GM18867 (cell line): ENCODE measurements at regions not wholly inside any gene's neighbourhood (a gene's known extent, or its start where the extent isn't known, plus 50 kb on each side); places are given as distances from the start of the nearest gene placed in this dataset.
"Not testable (repeated sequence)": the region's sequence is repeated elsewhere in the genome, so short reads cannot be mapped to it uniquely, and the experiment has no call there.

Source experiments
- ATAC-seq: cut with Tn5 transposase; IDR thresholded peaks from one replicate; pipeline ENCODE4 v1.9.1; 2021; ENCODE audit warnings: mild to moderate bottlenecking, moderate library complexity; ENCODE audit not compliant: unreplicated experiment

DNA sequence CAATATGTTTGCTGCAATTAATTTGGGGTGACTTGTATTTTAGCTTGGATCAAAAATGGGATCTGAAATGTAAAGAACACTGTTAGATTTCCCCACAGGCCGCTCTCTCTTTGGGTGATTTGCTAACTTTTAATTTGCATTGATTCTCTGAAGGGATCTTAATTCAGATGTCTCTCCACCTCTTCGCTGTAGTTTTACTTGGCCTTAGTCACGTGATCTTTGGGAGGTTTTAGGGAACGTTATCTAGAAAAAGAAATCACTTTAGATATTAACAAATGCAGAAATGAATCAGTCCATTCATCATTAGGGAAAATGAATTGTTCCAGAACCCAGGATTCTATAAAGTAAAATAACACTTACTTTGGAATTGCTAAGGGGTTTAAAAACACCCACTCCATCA, 390.2 kb downstream of the THBS2 start:
- no peak for ATAC-seq

GRCh38 chr6:168862346-168862980, 391.2 kb downstream of the THBS2 start:
- no peak for ATAC-seq

DNA sequence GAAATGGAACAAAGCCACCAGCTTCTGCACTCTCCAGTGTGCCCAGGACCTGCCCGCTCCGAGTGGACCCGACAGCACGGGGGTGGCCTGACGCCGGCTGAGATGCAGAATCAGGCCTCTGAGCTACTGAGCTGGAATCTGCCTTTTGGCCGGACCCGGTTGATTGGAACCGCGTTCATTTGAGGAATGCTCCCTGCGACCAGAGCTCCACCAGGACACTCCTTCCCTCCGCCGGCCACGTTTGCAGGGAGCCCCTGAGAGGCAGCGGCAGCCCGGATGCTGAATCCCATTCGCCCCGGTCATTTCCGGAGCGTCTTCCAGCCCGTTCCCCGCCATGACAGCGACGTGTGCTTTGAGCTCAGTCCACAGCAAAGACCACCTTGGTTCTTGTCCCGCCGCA, 392.7 kb downstream of the THBS2 start:
- ATAC-seq, result no peak

DNA sequence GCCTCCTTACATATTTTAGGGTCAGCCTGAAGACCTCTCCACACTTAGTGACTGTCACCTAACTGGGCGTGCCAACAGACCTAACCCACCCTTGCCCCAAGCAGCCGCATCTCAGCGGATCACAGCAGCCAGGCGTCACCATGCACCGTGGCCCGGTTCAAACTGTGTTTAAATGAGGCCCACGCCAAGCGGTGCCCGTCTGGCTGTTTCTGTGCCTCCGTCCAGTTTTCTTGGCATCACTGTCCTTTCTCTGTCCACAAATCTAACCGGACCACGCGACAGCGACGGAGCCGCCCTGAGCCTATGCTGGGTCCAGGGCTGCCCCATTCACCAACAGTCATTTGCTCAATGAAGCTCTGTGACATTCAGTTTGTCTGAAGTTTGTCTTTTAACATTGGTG, 393.3 kb downstream of the THBS2 start:
- no peak for ATAC-seq

DNA sequence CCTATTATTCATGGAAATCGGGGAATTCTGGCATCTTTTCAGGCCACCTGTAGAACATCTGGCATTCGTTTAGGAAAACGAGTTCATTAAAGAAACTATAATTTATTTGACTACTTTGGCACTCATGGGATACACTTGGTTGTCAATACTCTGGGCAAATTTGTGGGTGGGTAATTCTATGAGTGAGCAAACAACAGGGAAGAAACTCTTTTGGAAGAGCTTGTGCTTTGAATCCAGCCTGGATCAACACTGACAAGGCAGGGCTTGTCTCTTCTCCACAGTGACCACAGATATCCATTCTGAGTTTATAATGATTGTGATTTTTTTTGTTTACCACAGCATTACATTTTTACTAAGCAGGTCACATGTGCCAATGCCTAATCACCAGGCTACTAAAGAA, 394.7 kb downstream of the THBS2 start:
- ATAC-seq, result no peak

- ATAC-seq, result no peak
Observed at GRCh38 chr6:168856914-168857313, 396.7 kb downstream of the THBS2 start.

GRCh38 chr6:168852376-168852884, 401.2 kb downstream of the THBS2 start:
- no peak for ATAC-seq

DNA sequence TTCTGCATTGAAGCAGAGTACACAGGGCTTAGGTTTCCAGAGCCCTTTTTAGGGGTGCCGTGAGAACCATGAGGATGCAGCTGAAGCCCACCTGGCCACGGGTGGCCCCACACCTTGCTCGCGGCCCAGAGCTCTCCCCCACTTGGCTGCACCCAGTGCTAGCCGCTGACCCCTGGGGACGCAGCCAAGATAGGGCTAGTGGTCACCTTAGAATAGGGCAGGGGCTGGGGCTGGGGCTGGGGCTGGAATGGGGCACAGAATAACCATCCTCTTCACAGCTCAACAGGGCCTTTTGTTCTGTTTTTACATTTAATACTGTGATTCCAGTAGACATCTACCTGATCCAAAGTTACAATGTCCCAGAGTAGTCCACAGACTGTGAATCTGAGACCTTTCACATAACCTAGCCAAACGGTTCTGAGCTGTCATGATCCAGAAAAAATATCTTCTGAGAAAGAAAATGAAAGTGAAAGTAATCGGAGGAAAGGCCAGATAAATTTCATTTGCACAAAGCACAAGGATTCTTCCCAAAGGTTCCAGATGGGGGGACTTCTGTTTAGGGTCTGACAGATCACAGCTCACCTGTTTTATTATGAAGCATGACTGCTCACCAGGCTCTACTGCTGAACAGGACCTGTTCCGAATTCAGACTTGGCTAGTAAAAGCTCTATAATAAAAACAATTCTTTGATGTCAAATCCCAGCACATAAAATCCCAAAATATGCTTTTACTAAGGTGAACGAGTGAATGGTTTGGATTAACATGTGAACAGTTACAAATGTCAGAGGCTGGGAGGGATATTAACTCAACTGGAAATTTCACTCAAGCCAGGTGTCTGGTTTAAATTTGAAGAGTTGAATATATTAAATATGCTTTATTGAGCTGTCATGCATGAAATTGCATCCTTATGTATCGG, 401.9 kb downstream of the THBS2 start:
- ATAC-seq, result no peak

DNA sequence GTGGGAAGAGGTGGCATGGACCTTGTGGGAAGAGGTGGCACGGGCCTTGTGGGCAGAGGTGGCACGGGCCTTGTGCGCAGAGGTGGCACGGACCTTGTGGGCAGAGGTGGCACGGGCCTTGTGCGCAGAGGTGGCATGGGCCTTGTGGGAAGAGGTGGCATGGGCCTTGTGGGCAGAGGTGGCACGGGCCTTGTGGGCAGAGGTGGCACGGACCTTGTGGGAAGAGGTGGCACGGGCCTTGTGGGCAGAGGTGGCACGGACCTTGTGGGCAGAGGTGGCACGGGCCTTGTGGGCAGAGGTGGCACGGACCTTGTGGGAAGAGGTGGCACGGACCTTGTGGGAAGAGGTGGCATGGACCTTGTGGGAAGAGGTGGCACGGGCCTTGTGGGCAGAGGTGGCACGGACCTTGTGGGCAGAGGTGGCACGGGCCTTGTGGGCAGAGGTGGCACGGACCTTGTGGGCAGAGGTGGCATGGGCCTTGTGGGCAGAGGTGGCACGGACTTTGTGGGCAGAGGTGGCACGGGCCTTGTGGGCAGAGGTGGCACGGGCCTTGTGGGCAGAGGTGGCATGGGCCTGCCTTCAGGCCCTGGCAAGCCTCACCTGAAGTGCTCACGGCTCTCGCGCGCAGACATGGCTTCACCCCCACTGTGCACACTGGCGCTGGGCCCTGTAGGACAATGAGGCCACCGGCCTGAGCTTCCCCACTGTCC, 403.5 kb downstream of the THBS2 start:
- not testable (repeated sequence) for ATAC-seq

DNA sequence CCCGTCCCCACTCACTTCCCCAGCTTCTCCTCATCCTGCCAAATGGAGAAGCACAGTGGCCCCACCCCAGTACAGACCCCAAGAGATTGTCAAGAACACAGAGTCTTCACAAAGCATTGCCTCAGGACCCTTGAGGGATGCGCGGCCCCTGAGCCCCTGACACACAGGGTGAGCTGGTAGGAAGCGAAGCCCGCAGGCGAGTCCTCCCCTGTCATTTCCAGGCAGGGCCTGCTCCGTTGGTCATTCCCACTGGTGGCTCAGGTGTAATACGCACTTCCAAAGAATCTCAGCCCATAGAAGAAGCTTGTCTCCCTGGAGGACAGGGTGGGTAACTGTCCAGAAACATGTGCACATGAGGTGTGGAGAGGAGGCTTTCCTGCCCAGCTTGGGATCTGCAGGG, 404.2 kb downstream of the THBS2 start:
- no peak for ATAC-seq

DNA sequence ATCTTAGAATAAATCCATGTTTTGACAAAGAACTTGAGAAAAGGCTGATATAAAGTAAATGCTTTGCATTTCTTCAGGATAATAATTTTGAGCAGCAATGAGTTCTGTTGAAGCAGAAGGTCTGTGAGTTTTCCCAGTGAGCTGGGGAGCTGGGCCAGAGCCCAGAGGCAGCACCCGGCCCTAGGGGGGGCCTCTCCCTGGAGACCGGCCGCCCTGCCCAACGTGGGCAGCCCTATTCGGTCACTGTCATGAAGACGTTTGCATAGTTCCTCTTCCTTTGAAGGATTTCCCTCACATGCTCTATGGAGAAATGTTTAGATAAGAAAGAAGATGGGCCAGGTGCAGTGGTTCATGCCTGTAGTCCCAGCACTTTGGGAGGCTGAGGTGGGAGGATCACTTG, 404.8 kb downstream of the THBS2 start:
- ATAC-seq, result no peak

DNA sequence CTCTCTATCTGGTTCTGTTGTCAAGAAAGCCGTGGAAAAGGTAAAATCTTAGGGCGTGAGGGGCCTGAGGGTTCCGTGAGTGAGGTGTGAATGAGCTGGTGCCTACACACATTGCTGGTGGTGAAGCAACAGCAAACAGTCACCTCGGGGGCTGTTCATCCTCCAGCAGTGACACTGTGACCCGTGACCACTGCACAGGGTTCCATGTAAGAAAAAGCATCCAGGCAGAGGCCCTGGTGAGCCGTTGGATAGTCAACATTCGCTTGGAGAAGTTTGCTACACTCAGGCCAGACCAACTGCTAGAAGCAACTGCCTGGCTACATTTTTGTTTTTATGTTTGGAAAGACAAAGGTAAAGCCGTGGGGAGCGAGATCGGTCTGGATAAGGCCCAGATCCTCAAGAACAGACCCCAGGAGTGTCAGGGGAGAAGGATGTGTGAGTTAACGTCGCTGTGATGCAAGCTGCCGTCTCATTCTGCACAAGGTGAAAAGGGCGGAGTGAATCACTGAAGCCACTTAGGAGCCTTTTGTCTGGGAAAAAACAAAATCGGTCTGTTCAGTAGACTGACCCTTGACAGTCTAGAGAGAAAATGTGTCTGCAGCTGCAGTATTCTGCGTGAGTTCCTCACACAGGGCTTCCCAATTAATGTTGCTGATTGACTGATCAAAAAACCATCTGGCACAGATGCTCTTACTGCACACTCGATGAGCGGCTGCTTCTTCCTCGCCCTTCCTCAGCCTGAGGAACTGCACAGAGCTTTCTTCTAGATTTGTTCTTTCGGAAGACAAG, 404.0 kb downstream of the SMOC2 start:
- ATAC-seq, result no peak

GRCh38 chr6:168842632-168843212, 401.7 kb downstream of the SMOC2 start:
- ATAC-seq, result not testable (repeated sequence)

GRCh38 chr6:168841609-168842278, 400.8 kb downstream of the SMOC2 start:
- no peak for ATAC-seq

DNA sequence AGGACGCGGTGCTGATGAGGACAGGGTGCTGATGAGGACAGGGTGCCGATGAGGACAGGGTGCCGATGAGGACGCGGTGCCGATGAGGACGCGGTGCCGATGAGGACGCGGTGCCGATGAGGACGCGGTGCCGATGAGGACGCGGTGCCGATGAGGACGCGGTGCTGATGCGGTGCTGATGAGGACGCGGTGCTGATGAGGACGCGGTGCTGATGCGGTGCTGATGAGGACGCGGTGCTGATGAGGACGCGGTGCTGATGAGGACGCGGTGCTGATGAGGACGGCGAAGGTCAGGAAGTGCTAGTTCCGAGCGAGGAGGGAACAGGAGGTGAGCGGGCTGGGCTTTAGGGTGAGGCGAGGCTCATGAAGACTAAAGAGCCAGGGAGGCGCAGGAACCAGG, 399.9 kb downstream of the SMOC2 start:
- ATAC-seq, result not testable (repeated sequence)

DNA sequence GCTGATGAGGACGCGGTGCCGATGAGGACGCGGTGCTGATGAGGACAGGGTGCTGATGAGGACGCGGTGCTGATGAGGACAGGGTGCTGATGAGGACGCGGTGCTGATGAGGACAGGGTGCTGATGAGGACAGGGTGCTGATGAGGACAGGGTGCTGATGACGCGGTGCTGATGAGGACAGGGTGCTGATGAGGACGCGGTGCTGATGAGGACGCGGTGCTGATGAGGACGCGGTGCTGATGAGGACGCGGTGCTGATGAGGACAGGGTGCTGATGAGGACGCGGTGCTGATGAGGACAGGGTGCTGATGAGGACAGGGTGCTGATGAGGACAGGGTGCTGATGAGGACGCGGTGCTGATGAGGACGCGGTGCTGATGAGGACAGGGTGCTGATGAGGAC, 399.3 kb downstream of the SMOC2 start:
- ATAC-seq, result not testable (repeated sequence)

DNA sequence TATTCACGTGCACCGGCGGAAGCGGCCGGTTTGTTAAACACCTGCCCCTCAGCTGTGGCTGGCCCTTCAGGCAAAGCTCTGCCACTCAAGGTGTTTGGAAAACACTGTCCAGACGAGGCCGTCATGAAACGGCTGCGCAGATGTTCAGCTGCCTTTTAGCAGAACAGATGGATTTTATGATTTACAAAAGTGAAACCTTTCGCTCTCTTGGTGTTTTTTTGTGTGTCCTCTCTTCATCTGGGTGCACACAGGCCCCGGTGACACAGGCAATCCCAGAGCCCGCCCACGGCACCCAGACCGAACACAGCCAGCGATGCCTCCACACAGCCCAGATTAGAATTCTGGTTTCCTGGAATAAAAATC, 397.0 kb downstream of the SMOC2 start:
- no peak for ATAC-seq

DNA sequence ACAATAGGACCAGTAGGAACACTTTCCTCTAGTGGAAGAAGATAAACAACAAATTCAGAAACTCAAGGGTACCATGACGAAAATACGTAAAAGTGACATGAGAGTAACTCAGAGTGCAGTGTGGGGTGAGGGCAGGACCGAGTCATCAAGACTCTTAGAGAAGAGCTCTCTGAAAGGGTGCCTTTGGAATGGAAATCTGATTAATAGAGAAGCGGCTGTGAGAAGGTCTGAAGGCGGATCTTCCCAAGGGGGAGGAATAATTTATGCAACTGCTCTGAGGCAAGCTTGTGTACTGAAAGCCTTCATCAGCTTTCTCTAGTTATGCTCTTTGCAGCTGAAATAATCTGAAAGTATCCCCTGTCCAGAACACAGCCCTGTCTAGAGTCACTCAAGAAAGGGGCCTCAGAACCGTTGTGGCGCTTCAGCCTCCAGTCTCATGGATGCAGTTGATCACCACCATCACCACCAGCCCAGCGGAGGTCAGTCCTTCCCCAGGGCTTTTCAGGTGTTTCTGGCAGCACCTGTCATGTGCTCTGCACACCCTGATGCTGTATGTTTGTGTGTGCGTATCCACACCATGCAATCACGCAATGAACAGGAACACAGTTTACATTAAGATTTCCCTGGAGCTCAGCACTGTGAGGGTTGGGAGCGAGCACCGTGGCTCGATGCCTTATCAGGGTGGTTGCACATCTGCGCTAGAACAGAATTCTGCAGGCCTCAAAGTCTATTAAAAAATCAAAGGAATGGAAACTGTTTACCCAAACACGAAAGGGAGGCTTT, 396.5 kb downstream of the SMOC2 start:
- no peak for ATAC-seq

DNA sequence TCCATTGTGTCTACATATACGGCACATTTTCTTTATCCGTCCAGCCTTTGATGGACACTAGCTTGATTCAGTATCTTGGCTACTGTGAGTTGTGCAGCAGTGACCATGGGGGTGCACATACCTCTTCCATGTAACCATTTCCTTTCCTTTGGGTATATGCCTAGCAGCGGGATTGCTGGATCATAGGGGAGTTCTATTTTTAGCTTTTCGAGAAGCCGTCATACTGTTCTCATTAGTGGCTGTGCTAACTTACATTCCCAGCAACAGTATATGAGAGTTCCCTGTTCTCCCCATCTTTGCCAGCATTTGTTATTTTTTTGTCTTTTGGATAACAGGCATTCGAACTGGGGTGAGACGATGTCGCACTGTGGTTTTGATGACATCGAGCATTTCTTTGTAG, 395.0 kb downstream of the SMOC2 start:
- no peak for ATAC-seq
